T-helper 1 cell (primary cell): ENCODE measurements at regions not wholly inside any gene's neighbourhood (a gene's known extent, or its start where the extent isn't known, plus 50 kb on each side); places are given as distances from the start of the nearest gene placed in this dataset.
A peak's percentile ranks its signal among the peaks of the same experiment; 100 is the strongest.

Experiments
- DNase-seq, 5 donors: peaks; one replicate each; pipeline ENCODE4 v3.0.0-alpha.2; 2012 to 2020

GRCh38 chr4:152269448-152270191 is 266.3 kb downstream of the FBXW7 start:
- DNase-seq, result no peak

DNA sequence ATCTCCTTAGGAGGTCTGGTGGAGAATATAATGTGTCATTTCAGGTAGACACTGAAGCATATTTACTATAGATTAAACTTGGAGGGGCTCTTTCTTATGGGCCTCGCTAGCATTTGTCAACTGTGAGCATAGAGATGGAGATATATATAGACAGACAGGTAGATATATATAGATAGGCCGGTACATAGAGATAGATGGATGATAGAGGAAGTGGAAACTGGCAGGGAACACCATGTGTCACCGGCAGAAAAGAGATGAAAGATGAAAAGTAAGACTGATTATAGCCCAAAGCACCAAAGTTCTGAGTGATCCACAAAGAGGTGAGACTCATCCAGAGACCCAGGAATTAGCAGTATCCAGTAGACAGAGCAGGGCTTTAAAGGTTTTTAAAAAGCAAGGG is 268.1 kb downstream of the FBXW7 start:
- no peak for DNase-seq

- no peak for DNase-seq
These were observed 268.9 kb downstream of the FBXW7 start for GRCh38 chr4:152266831-152267480.

DNA sequence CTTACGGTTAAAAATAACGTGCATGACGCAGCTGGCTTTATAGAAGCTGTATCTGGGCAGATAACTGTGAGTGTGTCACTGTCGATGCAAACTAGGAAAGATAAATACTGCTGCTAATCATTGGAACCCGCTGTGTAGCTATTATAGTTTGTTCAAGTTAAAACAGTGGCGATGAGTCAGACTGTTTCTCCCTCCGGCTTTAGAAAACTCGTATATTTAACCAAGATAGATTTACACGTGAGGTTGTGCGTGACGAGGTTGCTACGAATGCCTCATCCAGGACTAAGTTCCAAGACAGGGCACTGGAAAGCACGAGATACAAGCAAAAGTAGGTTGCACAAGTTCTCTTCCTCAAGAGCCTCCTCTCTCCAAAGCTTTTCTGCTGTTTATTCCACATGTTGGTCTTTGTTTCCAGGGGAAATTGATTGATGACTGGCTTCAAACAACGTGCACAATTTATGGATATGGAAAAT is 270.7 kb downstream of the FBXW7 start:
- DNase-seq, result no peak

DNA sequence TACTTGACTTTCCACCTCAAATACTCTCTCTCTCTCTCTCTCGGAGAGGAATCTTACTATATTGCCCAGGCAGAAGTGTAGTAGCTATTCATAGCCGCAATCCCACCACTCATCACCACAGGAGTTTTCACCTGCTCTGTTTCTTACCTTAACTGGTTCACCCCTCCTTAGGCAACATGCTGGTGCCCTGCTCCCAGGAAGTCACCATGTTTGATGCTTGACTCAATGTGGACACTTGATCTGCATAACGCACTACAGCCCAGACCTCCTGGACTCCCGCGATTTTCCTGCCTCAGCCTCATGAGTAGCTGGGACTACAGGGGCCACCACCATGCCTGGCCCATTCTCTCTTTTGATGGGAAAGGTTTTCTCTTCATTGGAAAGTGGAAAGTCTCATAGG is 271.8 kb downstream of the FBXW7 start:
- DNase-seq, result no peak

DNA sequence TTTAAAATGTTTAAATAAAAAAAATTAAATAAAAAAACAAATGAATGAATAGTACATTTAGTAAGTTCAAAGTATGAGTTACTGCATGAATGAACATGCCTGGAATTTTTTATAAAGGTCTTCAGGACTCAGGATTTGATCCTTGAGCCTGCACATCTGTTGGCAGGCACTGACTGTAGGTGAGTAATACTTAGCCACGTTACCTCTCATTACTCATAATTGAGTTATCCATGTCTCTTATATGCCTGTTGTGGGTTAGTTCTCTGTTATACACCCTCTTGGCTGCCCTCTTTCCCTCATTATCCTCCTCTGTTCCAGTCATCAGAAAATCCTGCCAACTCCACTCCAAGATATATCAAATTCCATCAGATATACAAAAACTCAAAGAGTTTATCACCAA is 276.0 kb downstream of the FBXW7 start:
- no peak for DNase-seq

- DNase-seq, result no peak
These were observed 276.8 kb downstream of the FBXW7 start for GRCh38 chr4:152258804-152259708.

GRCh38 chr4:152258391-152258790 is 277.5 kb downstream of the FBXW7 start:
- no peak for DNase-seq

DNA sequence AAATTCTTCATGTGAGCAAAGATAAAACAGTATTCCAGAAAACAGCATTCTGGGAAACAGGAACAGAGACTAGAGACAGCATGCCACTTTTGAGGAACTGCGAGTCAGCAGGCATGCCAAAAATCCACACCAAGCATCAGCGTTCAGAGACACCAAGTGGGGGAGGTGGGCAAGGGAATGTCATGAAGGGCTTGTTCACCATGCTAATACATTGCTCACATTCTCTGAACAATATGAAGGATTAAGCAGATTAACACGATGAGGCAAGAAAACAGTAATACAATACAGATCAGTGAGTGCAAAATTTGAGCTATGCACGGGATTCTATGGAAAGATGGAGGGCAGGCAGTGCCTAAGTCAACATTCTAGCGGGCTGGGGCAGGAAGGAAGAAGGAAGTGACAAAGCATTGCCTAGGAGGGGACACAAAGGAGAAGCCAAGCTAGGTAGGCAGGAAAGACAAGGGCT is 278.3 kb downstream of the FBXW7 start:
- DNase-seq, result no peak

GRCh38 chr4:152256996-152257395 is 278.9 kb downstream of the FBXW7 start:
- DNase-seq, result no peak

- peak in 3 of 5 donors; percentile 20 to 94 (median 31) for DNase-seq
These were observed 280.5 kb downstream of the FBXW7 start for GRCh38 chr4:152255437-152255836.

DNA sequence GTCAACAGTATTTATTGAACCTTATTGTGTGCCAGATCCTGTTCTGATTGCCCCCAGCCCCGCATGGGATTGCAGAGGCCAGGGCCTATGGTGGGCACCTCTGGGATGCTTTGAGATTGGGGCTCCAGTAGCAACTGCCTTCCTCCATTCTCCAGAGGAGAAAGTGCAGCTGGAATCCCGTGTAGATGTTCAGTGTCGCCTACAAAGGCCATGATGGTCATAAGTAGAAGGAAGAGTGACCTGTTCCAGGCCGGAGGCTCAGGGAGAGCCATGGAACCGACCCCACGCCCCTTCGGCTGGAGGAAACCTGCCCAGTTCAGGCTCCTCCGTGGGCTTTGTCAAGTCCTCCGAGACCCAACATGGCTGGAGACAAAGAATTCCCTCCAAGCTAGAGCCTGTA is 287.5 kb downstream of the FBXW7 start:
- DNase-seq, result no peak

DNA sequence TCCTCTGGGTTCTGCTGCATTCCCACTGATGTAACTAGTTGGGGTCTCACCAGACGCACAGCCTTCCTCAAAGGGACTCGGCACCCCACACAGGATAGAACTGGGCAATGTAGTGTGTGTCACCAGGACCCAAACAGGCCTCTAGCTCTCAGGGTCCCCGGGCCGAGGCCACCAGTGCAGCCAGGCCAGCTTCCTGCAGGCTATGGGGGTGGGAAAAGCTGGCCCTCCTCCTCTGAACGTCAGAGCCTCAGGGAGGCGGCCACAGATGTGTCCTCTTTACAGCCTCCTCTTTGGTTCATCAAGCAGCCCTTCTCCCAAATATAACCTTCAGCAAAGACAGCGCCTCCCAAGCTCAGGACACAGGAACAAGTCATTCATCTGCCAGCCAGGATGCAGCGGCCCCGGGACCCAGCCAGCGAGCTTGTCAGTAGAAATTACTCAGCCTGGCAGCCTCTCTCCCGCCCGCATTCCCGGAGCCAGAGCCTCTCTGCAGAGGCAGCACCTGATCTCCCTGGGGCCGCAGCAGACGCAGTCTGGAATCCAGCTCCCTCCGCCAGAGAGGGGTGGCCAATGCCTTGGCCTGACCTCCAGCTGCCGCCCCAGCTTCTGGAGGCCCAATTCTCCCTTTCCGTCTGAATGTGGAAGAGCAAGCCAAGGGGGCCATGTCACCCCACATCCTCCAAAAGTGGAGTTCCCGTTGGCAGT is 288.5 kb downstream of the FBXW7 start:
- no peak for DNase-seq

GRCh38 chr4:152246659-152247058 is 289.2 kb downstream of the FBXW7 start:
- DNase-seq, result peak in 1 of 5 donors; percentile 51

- DNase-seq, result no peak
These were observed 290.2 kb downstream of the FBXW7 start for GRCh38 chr4:152245680-152246079.

DNA sequence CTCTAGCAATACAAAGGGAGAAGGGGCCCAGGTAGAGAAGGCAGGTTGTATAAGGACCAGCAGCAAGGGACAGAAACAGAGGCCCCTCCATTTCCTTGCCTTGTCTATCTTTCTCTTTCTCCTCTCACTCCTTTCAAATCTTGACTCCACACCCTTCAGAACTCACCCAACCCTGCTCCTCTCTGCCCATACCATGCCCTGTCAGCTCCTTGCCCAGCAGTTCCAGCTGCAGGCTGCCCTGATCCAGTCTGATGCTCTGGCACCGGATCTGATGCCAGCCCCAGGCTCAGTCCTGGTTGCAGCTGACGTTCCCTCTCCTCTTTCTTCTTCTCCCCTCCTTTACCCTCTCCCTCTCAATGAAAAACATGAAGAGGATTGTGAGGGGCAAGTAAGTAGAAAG is 291.2 kb downstream of the FBXW7 start:
- DNase-seq, result no peak

- no peak for DNase-seq
These were observed 291.8 kb downstream of the FBXW7 start for GRCh38 chr4:152243896-152244595.

GRCh38 chr4:152243206-152243605 is 292.7 kb downstream of the FBXW7 start:
- DNase-seq, result no peak

GRCh38 chr4:152240232-152240631 is 295.7 kb downstream of the FBXW7 start:
- no peak for DNase-seq

GRCh38 chr4:152239216-152239615 is 296.7 kb downstream of the FBXW7 start:
- no peak for DNase-seq

GRCh38 chr4:152236519-152237056 is 299.3 kb downstream of the FBXW7 start:
- no peak for DNase-seq

- no peak for DNase-seq
These were observed 300.2 kb downstream of the FBXW7 start for GRCh38 chr4:152235718-152236117.
